ENCODE measurements at regions not wholly inside any gene's neighbourhood (a gene's known extent, or its start where the extent isn't known, plus 50 kb on each side); places are given as distances from the start of the nearest gene placed in this dataset.

DNA sequence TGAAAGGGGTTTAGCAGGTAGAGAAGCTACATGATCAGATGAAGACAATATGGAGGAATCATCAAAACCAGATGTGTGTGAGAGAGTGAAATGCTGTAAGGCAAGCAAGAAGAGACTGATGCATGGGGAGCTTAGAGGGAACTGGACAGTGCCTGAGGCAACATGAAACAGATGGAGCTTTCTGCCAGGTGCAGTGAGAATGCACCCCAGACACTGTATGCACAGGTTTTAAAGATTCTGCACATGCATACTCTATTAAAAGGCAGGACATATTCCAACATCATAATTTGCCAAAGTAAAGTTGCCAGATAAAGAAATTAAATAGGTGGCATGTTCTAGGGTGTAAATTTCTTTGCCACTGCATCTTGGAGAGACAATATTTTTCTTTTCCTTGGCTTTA, 200.1 kb downstream of the AMY1C start:
- H3K4me3 ChIP-seq (replicated peaks in 1 of 3; ENCODE audit: low read depth in 2 of 3, low read length in 3 of 3), result no peak overlapping the region
- H3K9ac ChIP-seq (ENCODE audit: insufficient read depth, low read length, poor library complexity, severe bottlenecking), result no peak overlapping the region
- H3K27me3 ChIP-seq (ENCODE audit: control insufficient read depth in 2 of 2, insufficient read depth in 2 of 2, low read length in 2 of 2), result no peaks in the 10 kb centered on the region
- Mint-ChIP-seq H3K27me3 (ENCODE audit: low read depth in 3 of 3) (peaks cover 0 to 1% (median 0%) of the 10 kb centered on the region in 3 donors), H3K9me3 (no peaks in the 10 kb centered on the region), H3K4me1 (no peaks in the 10 kb centered on the region), H3K27ac (no peak overlapping the region), H3K4me3 (no peak overlapping the region), H3K36me3 (no peaks in the 10 kb centered on the region)
- no peaks in the 10 kb centered on the region for H4K20me1 ChIP-seq (ENCODE audit: insufficient read depth, low read length)
- H3K36me3 ChIP-seq (replicated peaks in 1 of 2; ENCODE audit: control insufficient read depth in 1 of 2, insufficient read depth in 2 of 2, low read length in 2 of 2), result no peaks in the 10 kb centered on the region
- H2AFZ ChIP-seq (ENCODE audit: insufficient read depth, low read depth, low read length, poor library complexity, severe bottlenecking), result no peak overlapping the region
- no peaks in the 10 kb centered on the region for H3K79me2 ChIP-seq (ENCODE audit: insufficient read depth, low read length)
- TF ChIP-seq, protein P1, sequence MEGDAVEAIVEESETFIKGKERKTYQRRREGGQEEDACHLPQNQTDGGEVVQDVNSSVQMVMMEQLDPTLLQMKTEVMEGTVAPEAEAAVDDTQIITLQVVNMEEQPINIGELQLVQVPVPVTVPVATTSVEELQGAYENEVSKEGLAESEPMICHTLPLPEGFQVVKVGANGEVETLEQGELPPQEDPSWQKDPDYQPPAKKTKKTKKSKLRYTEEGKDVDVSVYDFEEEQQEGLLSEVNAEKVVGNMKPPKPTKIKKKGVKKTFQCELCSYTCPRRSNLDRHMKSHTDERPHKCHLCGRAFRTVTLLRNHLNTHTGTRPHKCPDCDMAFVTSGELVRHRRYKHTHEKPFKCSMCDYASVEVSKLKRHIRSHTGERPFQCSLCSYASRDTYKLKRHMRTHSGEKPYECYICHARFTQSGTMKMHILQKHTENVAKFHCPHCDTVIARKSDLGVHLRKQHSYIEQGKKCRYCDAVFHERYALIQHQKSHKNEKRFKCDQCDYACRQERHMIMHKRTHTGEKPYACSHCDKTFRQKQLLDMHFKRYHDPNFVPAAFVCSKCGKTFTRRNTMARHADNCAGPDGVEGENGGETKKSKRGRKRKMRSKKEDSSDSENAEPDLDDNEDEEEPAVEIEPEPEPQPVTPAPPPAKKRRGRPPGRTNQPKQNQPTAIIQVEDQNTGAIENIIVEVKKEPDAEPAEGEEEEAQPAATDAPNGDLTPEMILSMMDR (IDR thresholded peaks at IDR 0.05), result no peak
- no peak overlapping the region for H3K27ac ChIP-seq (ENCODE audit: low read depth in 1 of 2, low read length in 2 of 2)
- intact Hi-C loops (cut with micrococcal nuclease), result no loop called here
- H3K4me2 ChIP-seq (replicated peaks; ENCODE audit: extremely low read depth, low read length, poor library complexity, severe bottlenecking), result no peak overlapping the region
- DNase-seq, result no peak
- H3K4me1 ChIP-seq (ENCODE audit: control insufficient read depth in 1 of 2, insufficient read depth in 2 of 2, low read length in 2 of 2), result no peaks in the 10 kb centered on the region
- H3K9me3 ChIP-seq (replicated peaks in 1 of 2; ENCODE audit: control insufficient read depth in 1 of 2, insufficient read depth in 1 of 2, low read length in 2 of 2), result no peaks in the 10 kb centered on the region

DNA sequence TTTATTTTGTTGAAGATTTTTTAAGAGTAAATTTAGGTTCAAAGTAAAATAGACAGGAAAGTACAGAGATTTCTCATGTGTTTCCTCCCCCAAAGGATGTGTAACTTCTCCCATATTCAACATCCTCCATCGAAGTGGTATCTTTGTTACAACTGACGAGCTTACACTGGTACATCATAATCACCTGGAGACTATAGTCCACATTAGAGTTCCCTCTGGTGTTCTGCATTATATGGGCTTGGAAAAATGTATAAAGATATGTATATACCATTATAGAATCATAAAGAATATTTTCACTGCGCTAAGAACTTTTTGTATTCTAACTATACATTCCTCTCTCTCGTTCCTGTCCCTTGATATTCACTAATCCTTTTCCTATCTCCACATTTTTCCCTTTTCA, 203.7 kb downstream of the AMY1C start:
- H3K4me3 Mint-ChIP-seq, result no peak overlapping the region
- Histone ChIP-seq H3K27ac (ENCODE audit: low read depth in 1 of 2, low read length in 2 of 2) (no peak overlapping the region), H2AFZ (ENCODE audit: insufficient read depth, low read depth, low read length, poor library complexity, severe bottlenecking) (no peak overlapping the region), H3K4me1 (ENCODE audit: control insufficient read depth in 1 of 2, insufficient read depth in 2 of 2, low read length in 2 of 2) (no peaks in the 10 kb centered on the region), H4K20me1 (ENCODE audit: insufficient read depth, low read length) (no peaks in the 10 kb centered on the region), H3K4me3 (replicated peaks in 1 of 3; ENCODE audit: low read depth in 2 of 3, low read length in 3 of 3) (no peak overlapping the region), H3K4me2 (replicated peaks; ENCODE audit: extremely low read depth, low read length, poor library complexity, severe bottlenecking) (no peak overlapping the region), H3K27me3 (ENCODE audit: control insufficient read depth in 2 of 2, insufficient read depth in 2 of 2, low read length in 2 of 2) (no peaks in the 10 kb centered on the region), H3K36me3 (replicated peaks in 1 of 2; ENCODE audit: control insufficient read depth in 1 of 2, insufficient read depth in 2 of 2, low read length in 2 of 2) (no peaks in the 10 kb centered on the region), H3K9me3 (replicated peaks in 1 of 2; ENCODE audit: control insufficient read depth in 1 of 2, insufficient read depth in 1 of 2, low read length in 2 of 2) (no peaks in the 10 kb centered on the region), H3K79me2 (ENCODE audit: insufficient read depth, low read length) (no peaks in the 10 kb centered on the region), H3K9ac (ENCODE audit: insufficient read depth, low read length, poor library complexity, severe bottlenecking) (no peak overlapping the region)
- TF ChIP-seq, protein P1 (IDR thresholded peaks at IDR 0.05), result no peak
- no peaks in the 10 kb centered on the region for H3K4me1 Mint-ChIP-seq
- H3K27me3 Mint-ChIP-seq (ENCODE audit: low read depth in 3 of 3), result peaks cover 0 to 1% (median 0%) of the 10 kb centered on the region in 3 donors
- H3K36me3 Mint-ChIP-seq, result no peaks in the 10 kb centered on the region
- intact Hi-C loops (cut with micrococcal nuclease), result no loop called here
- H3K9me3 Mint-ChIP-seq, result no peaks in the 10 kb centered on the region
- no peak overlapping the region for H3K27ac Mint-ChIP-seq
- no CpG with 5 or more reads among the region's 4 CpGs for WGBS (ENCODE audit: insufficient coverage)
- DNase-seq, result no peak
